CD4-positive, alpha-beta T cell treated with Interleukin-10 for 1 hour (primary cell): ENCODE measurements at regions not wholly inside any gene's neighbourhood (a gene's known extent, or its start where the extent isn't known, plus 50 kb on each side); places are given as distances from the start of the nearest gene placed in this dataset.

ENCODE experiments used
- DNase-seq: peaks from one replicate; pipeline ENCODE4 v3.0.0-alpha.2; 2020

DNA sequence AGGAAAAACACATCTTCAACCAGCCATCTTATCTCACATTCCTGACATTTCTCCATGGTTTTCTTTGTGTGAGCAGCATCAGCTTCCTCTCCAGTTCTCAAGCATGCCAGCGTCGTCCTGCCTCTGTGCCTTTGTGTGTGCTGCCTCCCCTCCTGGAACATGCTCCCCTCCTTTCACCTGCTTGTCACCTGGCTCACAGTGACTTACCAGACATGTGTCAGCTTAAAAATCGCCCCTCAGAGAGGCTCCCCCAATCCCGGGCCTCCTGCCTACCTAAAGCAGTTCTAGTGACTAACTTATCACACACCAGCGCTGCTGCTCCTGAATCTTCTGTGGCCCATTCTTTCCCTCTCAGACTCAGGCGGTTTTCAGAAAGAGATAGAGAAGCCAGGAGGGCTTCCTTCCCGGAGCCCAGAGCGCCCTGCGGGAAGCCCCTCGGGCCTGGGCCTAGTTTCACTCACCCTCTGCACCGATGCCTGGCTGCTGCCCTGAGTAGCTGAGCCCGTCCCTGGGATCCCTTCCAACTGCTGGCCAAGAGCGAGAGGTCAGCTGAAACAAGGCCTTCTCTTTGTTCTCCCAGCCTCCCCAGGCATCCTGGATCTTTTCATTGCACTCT, 51.1 kb upstream of the MVB12B start:
- no peak for DNase-seq

DNA sequence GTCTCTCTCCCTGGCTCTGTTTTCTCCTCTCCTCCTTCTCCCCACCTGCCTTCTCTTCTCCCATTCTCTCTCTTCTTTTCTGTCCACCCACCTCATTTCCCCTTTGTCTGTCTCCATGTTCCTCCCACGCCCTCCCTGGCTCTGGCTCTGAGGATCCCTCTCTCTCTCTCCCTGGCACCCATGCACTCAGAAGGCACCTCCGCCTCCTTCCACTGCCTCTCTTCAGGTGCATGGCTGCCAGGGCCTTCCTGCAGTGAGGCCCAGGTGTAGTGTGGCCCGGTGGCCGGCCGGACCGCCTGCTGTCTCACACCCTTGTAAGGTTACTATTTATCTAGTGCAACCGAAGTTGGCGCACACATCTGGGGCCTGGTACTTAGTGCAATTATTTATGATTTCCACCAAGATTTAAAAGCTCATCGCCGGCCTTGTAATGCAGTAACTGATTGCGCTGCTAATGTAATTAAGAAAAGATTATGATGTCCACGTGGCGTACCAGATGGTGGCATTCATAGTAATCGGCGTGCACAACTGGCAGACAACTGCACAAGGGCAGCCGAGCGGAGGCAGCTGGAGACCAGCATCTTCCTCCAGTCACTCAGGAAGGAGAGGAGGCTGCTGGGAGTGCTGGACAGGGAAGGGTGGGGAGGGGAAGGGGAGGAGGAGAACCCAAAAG, 50.4 kb upstream of the MVB12B start:
- no peak for DNase-seq
